Heart right ventricle (tissue), 16 donors: ENCODE measurements at regions not wholly inside any gene's neighbourhood (a gene's known extent, or its start where the extent isn't known, plus 50 kb on each side); places are given as distances from the start of the nearest gene placed in this dataset.
A peak's percentile ranks its signal among the peaks of the same experiment; 100 is the strongest.

ENCODE experiments used
- ATAC-seq, 8 donors: fragments of 200-7000 bp; cut with Tn5 transposase; one replicate each; pipeline ENCODE4 v1.9.1; 2020; ENCODE audit warnings: mild to moderate bottlenecking in 8 of 8, moderate library complexity in 8 of 8, moderate number of reproducible peaks in 1 of 8
- DNase-seq, 2 donors: peaks; one replicate each; pipeline ENCODE4 v3.0.0-alpha.2; 2020
- H3K27ac ChIP-seq, 10 donors: fragments of 200-600 bp; sonication (generic) in 2 of 10; one replicate each; pipeline versions ENCODE4 v1.5.0 to v1.8.0; 2020 to 2022; ENCODE audit warnings: mild to moderate bottlenecking in 3 of 10
- H3K27me3 ChIP-seq, 7 donors: fragments of 200-600 bp; one replicate each; pipeline ENCODE4 v1.8.0; 2021 to 2022; ENCODE audit warnings: mild to moderate bottlenecking in 2 of 7
- H3K36me3 ChIP-seq, 9 donors: fragments of 200-600 bp; sonication (generic) in 1 of 9; one replicate each; pipeline versions ENCODE4 v1.5.0 to v1.8.0; 2020 to 2022; ENCODE audit warnings: mild to moderate bottlenecking in 2 of 9
- H3K4me1 ChIP-seq, 9 donors: fragments of 200-600 bp; sonication (generic) in 1 of 9; one replicate each; pipeline versions ENCODE4 v1.5.0 to v1.8.0; 2020 to 2022; ENCODE audit warnings: mild to moderate bottlenecking in 4 of 9
- H3K4me3 ChIP-seq, 10 donors: fragments of 200-600 bp; sonication (generic) in 2 of 10; one replicate each; pipeline versions ENCODE4 v1.5.0 to v1.8.0; 2020 to 2022; ENCODE audit warnings: mild to moderate bottlenecking in 7 of 10, moderate library complexity in 2 of 10
- H3K9me3 ChIP-seq, 11 donors: fragments of 200-600 bp in 10 of 11; sonication (generic) in 2 of 11; one replicate each; pipeline versions ENCODE4 v1.5.0 to v1.8.0; 2013 to 2022; ENCODE audit warnings: mild to moderate bottlenecking in 2 of 11, control low read depth in 1 of 11, moderate library complexity in 1 of 11
- CTCF ChIP-seq, 9 donors: fragments of 200-600 bp; sonication (generic) in 2 of 9; IDR thresholded peaks; one replicate each; pipeline versions ENCODE4 v1.5.0 to v1.8.0; 2021 to 2022; ENCODE audit warnings: antibody characterized with exemption in 9 of 9, mild to moderate bottlenecking in 5 of 9, moderate library complexity in 1 of 9
- WGBS, 2 donors: extraction: QIAGEN DNeasy Blood & Tissue Kit; methylation state at CpG; one replicate each; pipeline ENCODE4 v1.1.7; 2013; ENCODE audit warnings: inconsistent platforms in 1 of 2; 5-methylcytosine and 5-hydroxymethylcytosine counted together
- intact Hi-C, 10 donors: fragments of 100-400 bp; cut with DNase I; formaldehyde crosslinking; loops; one replicate each; pipeline versions ENCODE4 v1.11.1 to v1.14.2; 2022
- donor health status: Arrhythmogenic right ventricular cardiomyopathy.
- donor health status: ischemic (EF 13 %, LVEDD 7.1; RV severe dilation, severe dysfunction).
- donor health status: healthy with polysubstance abuse.
- donor health status: DM: no; HTN: yes; CAD: no.
- donor health status: DM: no; HTN: no; CAD: no.
- donor health status: ischemic (EF 25% LVEDD 6.9; RV normal size, moderate dysfunction).
- donor health status: ischemic (EF 25% LVEDD 5.7; RV mildly dilated, moderate dysfunction).
- donor health status: healthy.
- donor health status: DM: yes; HTN: yes; CAD: no.
- donor health status: Ischemic cardiomyopathy.
- donor health status: ischemic (EF 35%, LVEDD 5.7; RV mildly dilated, moderate dysfunction).
- donor health status: nonischemic (EF 11% LVEDD 7.7; RV severe dilation, severe dysfunction).
- donor health status: DM: yes; HTN: yes; CAD: no.
- donor health status: PGD.
- donor health status: ischemic (EF 29% LVEDD 5.4; RV normal size, mild dysfunction).
- donor health status: nonischemic (EF 23%, LVEDD 6.1; RV moderate dilation, normal function).

DNA sequence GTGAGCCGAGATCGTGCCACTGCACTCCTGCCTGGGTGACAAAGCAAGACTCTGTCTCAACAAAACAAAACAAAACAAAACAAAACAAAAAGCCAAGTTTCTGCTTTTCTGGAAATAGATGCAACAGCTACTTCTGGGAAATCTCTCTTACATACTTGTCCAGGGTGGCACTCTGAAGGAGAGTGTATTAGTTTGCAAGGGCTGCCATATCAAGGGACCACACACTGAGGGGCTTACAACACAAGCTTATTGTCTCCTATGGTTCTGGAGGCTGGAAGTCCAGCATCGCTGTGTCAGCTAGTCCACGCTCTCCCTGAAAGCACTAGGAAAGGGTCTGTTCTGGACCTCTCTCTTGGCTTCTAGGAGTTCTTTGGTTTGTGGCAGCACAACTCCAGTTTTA is 277.9 kb upstream of the WWC1 start:
- DNase-seq (no peak), ATAC-seq (no peak)
- intact Hi-C loops: loop anchor here in 2 of 10 donors (10.0 kb wide), 2 partner anchors 69 to 289 kb away; no protein-coding TSS in a partner anchor
- peaks cover 0 to 55% (median 11%) of the 10 kb centered on the region in 9 donors for H3K4me1 ChIP-seq
- 96 to 97% methylated on average over 4 of the region's 4 CpGs for WGBS, 2 donors
- H3K36me3 ChIP-seq: no peaks in the 10 kb centered on the region
- no peaks in the 10 kb centered on the region for H3K9me3 ChIP-seq
- no peak for TF ChIP-seq CTCF (IDR thresholded peaks at IDR 0.05)
- no peak overlapping the region for H3K4me3 ChIP-seq
- peak overlapping the region in 2 of 10 donors; percentile 7 to 25 for H3K27ac ChIP-seq
- H3K27me3 ChIP-seq: no peaks in the 10 kb centered on the region

DNA sequence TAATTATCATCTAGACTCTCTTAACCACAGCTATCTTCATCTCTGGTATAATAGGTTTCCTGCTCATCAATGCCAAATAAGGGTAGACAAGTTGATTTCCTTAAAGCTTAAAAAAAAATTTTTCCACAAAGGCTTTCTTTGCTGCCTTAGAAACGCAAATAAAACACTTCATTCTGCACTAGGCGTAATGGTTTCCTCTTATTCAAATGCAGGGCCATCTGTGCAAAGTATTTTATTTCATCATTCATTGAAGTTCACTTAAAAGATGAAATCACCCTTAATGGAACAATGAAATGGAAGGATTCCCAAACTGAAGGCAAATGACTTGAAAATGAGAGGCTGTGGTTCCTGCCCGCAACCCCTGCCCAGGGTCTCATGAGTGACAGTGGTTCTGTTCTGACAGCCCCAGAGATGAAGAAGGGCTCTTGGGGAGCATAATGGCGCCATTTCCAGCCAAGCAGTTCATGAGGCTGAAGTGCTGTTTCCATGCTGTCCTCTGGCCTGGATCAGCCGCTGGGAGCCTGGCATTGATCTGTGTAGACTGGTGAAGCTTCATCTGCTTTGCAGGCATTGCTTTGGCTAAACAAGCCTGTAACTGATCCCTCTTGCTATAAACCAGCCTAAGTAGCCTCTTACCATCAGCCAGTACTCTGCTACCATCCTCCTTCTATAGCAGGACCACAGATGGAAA is 276.9 kb upstream of the WWC1 start:
- H3K4me3 ChIP-seq: no peak overlapping the region
- intact Hi-C loops: loop anchor here in 2 of 10 donors (10.0 kb wide), 2 partner anchors 70 to 290 kb away; no protein-coding TSS in a partner anchor
- peaks cover 0 to 60% (median 11%) of the 10 kb centered on the region in 9 donors for H3K4me1 ChIP-seq

DNA sequence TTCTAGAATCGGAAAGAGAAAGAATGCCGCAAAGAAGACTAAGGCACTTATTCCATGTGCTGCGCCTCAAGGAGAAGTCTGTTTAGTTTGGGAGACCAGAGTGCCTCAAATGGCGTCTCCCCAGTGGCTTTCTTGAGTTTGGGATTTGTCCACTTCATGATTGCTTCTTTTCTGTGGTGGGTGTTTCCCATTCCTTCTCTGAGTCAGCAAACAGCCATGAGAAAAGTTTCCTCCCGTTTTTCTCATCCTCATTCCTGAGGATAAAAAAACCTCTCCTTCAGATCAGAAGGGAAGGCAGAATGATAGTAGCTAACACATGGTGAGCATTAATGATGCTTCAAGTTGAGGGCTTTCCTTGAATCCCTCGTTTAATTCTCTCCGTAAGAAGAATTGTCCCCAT is 275.9 kb upstream of the WWC1 start:
- H3K9me3 ChIP-seq: no peaks in the 10 kb centered on the region
- DNase-seq: no peak
- 75 to 80% methylated on average over 7 of the region's 7 CpGs for WGBS, 2 donors

More for the DNA sequence above, 276.9 kb upstream of the WWC1 start:
- H3K9me3 ChIP-seq: no peaks in the 10 kb centered on the region
- no peaks in the 10 kb centered on the region for H3K27me3 ChIP-seq
- DNase-seq (no peak), ATAC-seq (no peak)
- H3K27ac ChIP-seq: no peak overlapping the region
- H3K36me3 ChIP-seq: no peaks in the 10 kb centered on the region
- 78 to 83% methylated on average over 5 of the region's 5 CpGs for WGBS, 2 donors
- no peak for TF ChIP-seq CTCF (IDR thresholded peaks at IDR 0.05)

DNA sequence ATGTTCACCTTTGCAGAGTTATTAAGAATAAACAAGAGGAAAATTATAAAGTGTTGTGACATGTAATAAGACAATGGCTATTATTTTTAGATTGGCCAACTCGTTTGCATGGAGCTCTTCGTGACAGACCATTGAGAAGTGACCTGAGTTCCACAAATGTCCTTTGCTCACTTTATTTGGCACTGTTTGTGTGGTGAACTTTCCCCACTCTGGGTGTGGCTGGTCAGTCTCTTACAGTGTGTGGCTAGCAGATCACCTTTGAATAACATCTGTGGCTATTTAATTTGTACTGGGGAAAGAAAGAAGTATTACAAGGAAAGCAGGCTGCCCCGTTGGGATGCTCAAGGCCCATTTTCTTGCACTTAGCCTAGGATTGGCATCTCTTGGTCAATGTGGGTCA is 274.1 kb upstream of the WWC1 start:
- ATAC-seq: no peak

More for the DNA sequence above, 275.9 kb upstream of the WWC1 start:
- no peak for ATAC-seq
- TF ChIP-seq CTCF (IDR thresholded peaks at IDR 0.05): no peak
- Histone ChIP-seq H3K4me3 (no peak overlapping the region), H3K36me3 (no peaks in the 10 kb centered on the region), H3K27me3 (peaks cover 0 to 6% (median 0%) of the 10 kb centered on the region in 7 donors), H3K4me1 (peaks cover 0 to 60% (median 18%) of the 10 kb centered on the region in 9 donors), H3K27ac (no peak overlapping the region)
- intact Hi-C loops: loop anchor here in 2 of 10 donors (10.0 kb wide), 2 partner anchors 71 to 291 kb away; no protein-coding TSS in a partner anchor

More for the DNA sequence above, 274.1 kb upstream of the WWC1 start:
- H3K36me3 ChIP-seq: no peaks in the 10 kb centered on the region
- no peak overlapping the region for H3K4me3 ChIP-seq
- WGBS, 2 donors: 45 to 64% methylated on average over 3 of the region's 3 CpGs
- intact Hi-C loops: loop anchor here in 2 of 10 donors (10.0 kb wide), 2 partner anchors 73 to 293 kb away; no protein-coding TSS in a partner anchor
- no peak for DNase-seq
- peaks cover 0 to 59% (median 15%) of the 10 kb centered on the region in 9 donors for H3K4me1 ChIP-seq
- H3K27ac ChIP-seq: peak overlapping the region in 4 of 10 donors; percentile 10 to 28 (median 22)
- H3K27me3 ChIP-seq: peaks cover 0 to 11% (median 0%) of the 10 kb centered on the region in 7 donors
- TF ChIP-seq CTCF (IDR thresholded peaks at IDR 0.05): no peak
- H3K9me3 ChIP-seq: no peaks in the 10 kb centered on the region
